Trophoblast cell (in vitro differentiated cells and primary cell): ENCODE measurements at regions not wholly inside any gene's neighbourhood (a gene's known extent, or its start where the extent isn't known, plus 50 kb on each side); places are given as distances from the start of the nearest gene placed in this dataset.

Source experiments
- DNase-seq, 2 donors: peaks; one replicate each; pipeline ENCODE4 v3.0.0-alpha.2; 2016
- H2AFZ ChIP-seq: 2 replicates; pipeline ENCODE4 v1.6.1; 2013; ENCODE audit warnings: low read length, moderate library complexity, mild to moderate bottlenecking; ENCODE audit not compliant: insufficient read depth, poor library complexity
- H2AK5ac ChIP-seq: 2 replicates; pipeline ENCODE4 v1.6.1; 2013; ENCODE audit warnings: mild to moderate bottlenecking, low read length
- H2BK120ac ChIP-seq: 2 replicates; pipeline ENCODE4 v1.6.1; 2013; ENCODE audit warnings: low read length, mild to moderate bottlenecking, moderate library complexity; ENCODE audit not compliant: insufficient read depth, poor library complexity
- H2BK12ac ChIP-seq: 2 replicates; pipeline ENCODE4 v1.6.1; 2013; ENCODE audit warnings: mild to moderate bottlenecking, low read length, moderate library complexity
- H2BK5ac ChIP-seq: 2 replicates; pipeline ENCODE4 v1.6.1; 2013; ENCODE audit warnings: low read length, low read depth, moderate library complexity, mild to moderate bottlenecking; ENCODE audit not compliant: poor library complexity
- H3K14ac ChIP-seq: 2 replicates; pipeline ENCODE4 v1.6.1; 2013; ENCODE audit warnings: mild to moderate bottlenecking, low read length
- H3K18ac ChIP-seq: 2 replicates; pipeline ENCODE4 v1.6.1; 2013; ENCODE audit warnings: mild to moderate bottlenecking, low read length
- H3K23ac ChIP-seq: 2 replicates; pipeline ENCODE4 v1.6.1; 2013; ENCODE audit warnings: low read length
- H3K27ac ChIP-seq: 2 replicates; pipeline ENCODE4 v1.5.1; 2013; ENCODE audit warnings: low read depth, mild to moderate bottlenecking, inconsistent platforms, low read length, moderate library complexity
- H3K27me3 ChIP-seq: 2 replicates; pipeline ENCODE4 v1.6.1; 2013; ENCODE audit warnings: inconsistent platforms, mild to moderate bottlenecking, low read length, moderate library complexity; ENCODE audit not compliant: insufficient read depth
- H3K36me3 ChIP-seq, 2 experiments: 1 replicate in 1 of 2; 2 replicates in 1 of 2; pipeline ENCODE4 v1.6.1; 2013; ENCODE audit warnings: low read length in 2 of 2, mild to moderate bottlenecking in 2 of 2, moderate library complexity in 1 of 2; ENCODE audit not compliant: insufficient read depth in 2 of 2, control insufficient read depth in 1 of 2
- H3K4ac ChIP-seq: 2 replicates; pipeline ENCODE4 v1.6.1; 2013; ENCODE audit warnings: low read depth, mild to moderate bottlenecking, low read length, moderate library complexity
- H3K4me1 ChIP-seq, 2 experiments: 1 replicate in 1 of 2; 2 replicates in 1 of 2; pipeline ENCODE4 v1.6.1; 2013; ENCODE audit warnings: low read length in 2 of 2, mild to moderate bottlenecking in 2 of 2, moderate library complexity in 1 of 2; ENCODE audit not compliant: insufficient read depth in 2 of 2, control insufficient read depth in 1 of 2
- H3K4me2 ChIP-seq: 2 replicates; pipeline ENCODE4 v1.6.1; 2013; ENCODE audit warnings: inconsistent platforms, mild to moderate bottlenecking, low read length, moderate library complexity
- H3K4me3 ChIP-seq: 2 replicates; pipeline ENCODE4 v1.5.1; 2013; ENCODE audit warnings: mild to moderate bottlenecking, low read depth, low read length, inconsistent platforms
- H3K79me1 ChIP-seq: one replicate; pipeline ENCODE4 v1.6.1; 2013; ENCODE audit warnings: low read length
- H3K79me2 ChIP-seq: 2 replicates; pipeline ENCODE4 v1.6.1; 2013; ENCODE audit warnings: low read length, mild to moderate bottlenecking; ENCODE audit not compliant: control insufficient read depth, insufficient read depth, poor library complexity
- H3K9ac ChIP-seq: 2 replicates; pipeline ENCODE4 v1.6.1; 2013; ENCODE audit warnings: mild to moderate bottlenecking, low read length
- H3K9me3 ChIP-seq: 2 replicates; pipeline ENCODE4 v1.6.1; 2013; ENCODE audit warnings: low read depth, mild to moderate bottlenecking, control low read depth, inconsistent platforms, low read length; ENCODE audit not compliant: insufficient read depth
- H4K12ac ChIP-seq: 2 replicates; pipeline ENCODE4 v1.6.1; 2013; ENCODE audit warnings: low read depth, mild to moderate bottlenecking, low read length, moderate library complexity
- H4K8ac ChIP-seq: 2 replicates; pipeline ENCODE4 v1.6.1; 2013; ENCODE audit warnings: low read depth, mild to moderate bottlenecking, low read length, moderate library complexity
- H4K91ac ChIP-seq: one replicate; pipeline ENCODE4 v1.6.1; 2013; ENCODE audit warnings: low read depth, mild to moderate bottlenecking, low read length, moderate library complexity
- WGBS: extraction: QIAGEN DNeasy Blood & Tissue Kit; methylation state at CpG from one replicate; pipeline ENCODE4 v1.1.7; 2013; ENCODE audit warnings: missing lambda C conversion rate; ENCODE audit not compliant: insufficient read length, insufficient coverage; ENCODE audit errors: extremely low coverage; 5-methylcytosine and 5-hydroxymethylcytosine counted together

DNA sequence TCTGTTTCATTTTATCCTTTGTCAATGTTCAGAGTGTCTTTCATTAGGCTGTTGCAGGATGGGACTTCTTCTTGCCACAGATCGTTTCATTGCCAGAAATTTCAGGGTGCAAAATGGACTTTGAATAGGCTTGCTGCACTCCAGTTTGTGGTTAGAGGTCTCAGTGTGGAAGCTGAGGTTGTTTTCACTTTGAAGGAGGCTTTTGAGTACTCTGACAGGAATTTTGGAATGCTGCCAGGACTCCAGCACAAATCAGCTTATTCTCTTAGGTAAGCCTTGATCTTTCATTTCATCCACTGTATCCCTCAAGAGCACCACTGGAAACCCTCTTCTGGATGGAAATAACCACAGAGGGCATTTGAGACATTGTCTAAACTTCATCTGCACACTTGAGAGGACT lies 715.1 kb upstream of the TSPY4 start:
- no CpG with 5 or more reads among the region's 1 CpG for WGBS
- no peak overlapping the region for H3K9ac ChIP-seq

GRCh38 chrY:8622856-8623255 lies 714.4 kb upstream of the TSPY4 start:
- no peak overlapping the region for H2BK120ac ChIP-seq
- no peak overlapping the region for H2BK12ac ChIP-seq
- no peak overlapping the region for H2BK5ac ChIP-seq
- DNase-seq: no peak
- no peaks in the 10 kb centered on the region for H3K4me1 ChIP-seq
- H3K27me3 ChIP-seq: no peaks in the 10 kb centered on the region
- H4K91ac ChIP-seq: no peak overlapping the region
- H3K27ac ChIP-seq: no peak overlapping the region
- peaks cover 6% of the 10 kb centered on the region for H3K9me3 ChIP-seq
- H2AK5ac ChIP-seq: no peak overlapping the region
- no peak overlapping the region for H3K4ac ChIP-seq
- H4K8ac ChIP-seq: no peak overlapping the region
- H3K79me1 ChIP-seq: no peaks in the 10 kb centered on the region
- no peak overlapping the region for H3K4me2 ChIP-seq
- H3K36me3 ChIP-seq: no peaks in the 10 kb centered on the region
- WGBS: no CpG with 5 or more reads among the region's 7 CpGs
- no peak overlapping the region for H3K14ac ChIP-seq
- no peak overlapping the region for H3K4me3 ChIP-seq
- H3K79me2 ChIP-seq: no peaks in the 10 kb centered on the region
- H2AFZ ChIP-seq: no peak overlapping the region
- H3K9ac ChIP-seq: no peak overlapping the region
- H4K12ac ChIP-seq: no peak overlapping the region
- H3K23ac ChIP-seq: no peak overlapping the region
- no peak overlapping the region for H3K18ac ChIP-seq

More for the DNA sequence above, 715.1 kb upstream of the TSPY4 start:
- Histone ChIP-seq H4K12ac (no peak overlapping the region), H2BK120ac (no peak overlapping the region), H3K4me3 (no peak overlapping the region), H2AFZ (no peak overlapping the region), H2BK12ac (no peak overlapping the region), H3K36me3 (no peaks in the 10 kb centered on the region), H4K8ac (no peak overlapping the region), H3K27me3 (no peaks in the 10 kb centered on the region), H4K91ac (no peak overlapping the region), H2AK5ac (no peak overlapping the region), H3K18ac (no peak overlapping the region), H3K79me1 (no peaks in the 10 kb centered on the region), H3K4me1 (no peaks in the 10 kb centered on the region), H3K14ac (no peak overlapping the region), H2BK5ac (no peak overlapping the region), H3K79me2 (no peaks in the 10 kb centered on the region), H3K4me2 (no peak overlapping the region), H3K23ac (no peak overlapping the region), H3K9me3 (peaks cover 6% of the 10 kb centered on the region), H3K27ac (no peak overlapping the region), H3K4ac (no peak overlapping the region)
- DNase-seq: no peak

DNA sequence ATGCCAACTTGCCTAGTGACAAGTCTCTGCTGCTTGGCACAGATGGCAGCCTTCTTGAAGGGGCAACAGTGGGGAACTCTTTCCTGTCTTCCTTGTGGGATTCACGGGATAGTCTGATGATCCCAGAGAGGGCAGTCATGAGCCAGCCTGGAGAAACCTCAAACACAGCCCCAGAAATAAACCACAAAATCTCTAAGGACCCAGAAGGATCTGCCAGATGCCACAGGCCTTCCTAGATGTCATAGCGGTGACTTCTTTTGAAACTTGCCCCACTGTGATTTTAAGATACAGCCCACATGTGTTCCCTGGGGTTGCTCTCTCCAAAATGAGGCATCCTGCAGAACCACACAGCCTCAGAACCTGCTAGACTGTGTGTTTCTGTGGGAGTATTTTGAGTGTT lies 707.6 kb upstream of the TSPY4 start:
- H3K4me1 ChIP-seq: no peaks in the 10 kb centered on the region
- H4K91ac ChIP-seq: no peak overlapping the region
- H3K14ac ChIP-seq: no peak overlapping the region
- DNase-seq: no peak
- H3K27me3 ChIP-seq: no peaks in the 10 kb centered on the region
- H2AFZ ChIP-seq: no peak overlapping the region
- H2BK5ac ChIP-seq: no peak overlapping the region
- no peaks in the 10 kb centered on the region for H3K79me1 ChIP-seq
- no peak overlapping the region for H3K9ac ChIP-seq
- no peak overlapping the region for H3K18ac ChIP-seq
- H2BK12ac ChIP-seq: no peak overlapping the region
- no peak overlapping the region for H4K12ac ChIP-seq
- no peak overlapping the region for H2AK5ac ChIP-seq
- no peak overlapping the region for H3K27ac ChIP-seq
- no peak overlapping the region for H3K4ac ChIP-seq
- H3K23ac ChIP-seq: no peak overlapping the region
- no peak overlapping the region for H2BK120ac ChIP-seq
- H3K4me3 ChIP-seq: no peak overlapping the region
- H3K79me2 ChIP-seq: no peaks in the 10 kb centered on the region
- H4K8ac ChIP-seq: no peak overlapping the region
- H3K4me2 ChIP-seq: no peak overlapping the region
- H3K9me3 ChIP-seq: peaks cover 11% of the 10 kb centered on the region
- no peaks in the 10 kb centered on the region for H3K36me3 ChIP-seq
- no CpG with 5 or more reads among the region's 2 CpGs for WGBS

DNA sequence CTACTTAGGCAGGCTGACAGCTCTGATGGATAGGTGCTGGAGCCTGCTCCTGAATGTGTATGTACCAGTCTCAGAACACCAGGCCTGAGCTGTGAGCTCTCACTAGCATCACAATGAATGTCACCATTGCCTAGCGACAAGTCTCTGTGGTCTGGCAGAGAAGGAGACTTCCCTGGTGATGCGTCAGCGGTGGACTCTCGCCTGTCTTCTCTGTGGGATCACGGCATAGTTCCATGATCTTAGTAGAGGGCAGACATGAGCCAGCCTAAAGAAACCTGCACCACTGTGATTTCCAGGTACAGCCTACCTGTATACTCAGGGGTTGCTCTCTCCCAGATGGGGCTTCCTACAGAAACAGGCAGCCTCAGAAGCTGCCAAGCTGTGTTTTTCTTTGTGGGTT lies 699.2 kb upstream of the TSPY4 start:
- Histone ChIP-seq H3K9me3 (peaks cover 6% of the 10 kb centered on the region), H2BK120ac (no peak overlapping the region), H2BK5ac (no peak overlapping the region), H4K12ac (no peak overlapping the region), H3K36me3 (peaks cover 0 to 1% of the 10 kb centered on the region in 2 experiments), H3K18ac (no peak overlapping the region), H3K27ac (no peak overlapping the region), H3K4me1 (no peaks in the 10 kb centered on the region), H3K79me1 (no peaks in the 10 kb centered on the region), H2AFZ (no peak overlapping the region), H3K27me3 (no peaks in the 10 kb centered on the region), H4K8ac (no peak overlapping the region), H3K4ac (no peak overlapping the region), H3K4me2 (no peak overlapping the region), H3K23ac (no peak overlapping the region), H2AK5ac (no peak overlapping the region), H4K91ac (no peak overlapping the region), H3K79me2 (no peaks in the 10 kb centered on the region), H2BK12ac (no peak overlapping the region), H3K14ac (no peak overlapping the region), H3K4me3 (no peak overlapping the region), H3K9ac (no peak overlapping the region)
- DNase-seq: no peak
- WGBS: no CpG with 5 or more reads among the region's 5 CpGs
